ENCODE measurements at regions not wholly inside any gene's neighbourhood (a gene's known extent, or its start where the extent isn't known, plus 50 kb on each side); places are given as distances from the start of the nearest gene placed in this dataset.

DNA sequence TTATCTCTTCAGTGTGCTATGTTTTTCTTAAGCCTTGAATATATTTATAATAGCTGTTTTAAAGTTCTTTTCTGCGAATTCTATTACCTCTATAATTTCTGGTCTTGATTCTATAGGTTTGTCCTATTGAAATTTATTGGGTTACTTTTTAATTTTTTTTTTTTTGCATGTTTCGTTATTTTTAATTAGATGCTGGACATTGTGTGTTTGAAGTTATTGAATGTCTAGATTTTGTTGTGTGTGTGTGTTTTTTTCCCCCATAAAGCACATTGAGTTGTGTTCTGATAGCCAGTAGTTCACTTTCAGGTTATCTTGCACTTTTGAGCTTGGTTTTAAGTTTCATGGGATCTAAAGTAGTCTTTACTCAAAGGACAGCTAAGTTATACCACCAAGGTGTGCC lies 394.9 kb downstream of the RPS24 start:
- TF ChIP-seq CTCF (IDR thresholded peaks at IDR 0.05) (no peak), ZFX (IDR thresholded peaks at IDR 0.05; ENCODE audit: borderline replicate concordance) (no peak)
- H3K27ac ChIP-seq = no peak overlapping the region

DNA sequence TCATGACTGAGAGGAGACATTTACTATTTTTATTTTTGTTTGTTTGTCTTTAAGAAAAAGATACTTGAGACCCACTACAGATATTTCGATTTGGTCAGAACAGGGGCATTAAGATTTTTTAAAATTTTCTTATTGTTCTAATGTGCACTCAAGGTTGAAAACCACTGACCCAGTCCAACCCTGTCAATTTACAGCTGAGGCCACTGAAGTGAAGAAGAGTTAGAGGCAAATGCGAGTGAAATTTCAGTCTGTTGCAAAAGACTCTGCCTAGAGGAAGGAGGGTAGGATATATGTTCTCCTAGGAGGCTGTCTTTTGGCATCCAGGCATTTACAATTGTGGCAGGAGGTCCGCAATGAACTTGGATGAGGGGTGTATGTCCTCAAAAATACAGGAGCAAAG lies 396.3 kb downstream of the RPS24 start:
- H3K27ac ChIP-seq = no peak overlapping the region
- TF ChIP-seq CTCF (IDR thresholded peaks at IDR 0.05) (no peak), ZFX (IDR thresholded peaks at IDR 0.05; ENCODE audit: borderline replicate concordance) (no peak)

- no peak for TF ChIP-seq CTCF (IDR thresholded peaks at IDR 0.05)
- no peak for TF ChIP-seq ZFX (IDR thresholded peaks at IDR 0.05; ENCODE audit: borderline replicate concordance)
- H3K27ac ChIP-seq = no peak overlapping the region
Measured at GRCh38 chr10:78432583-78432982, 398.9 kb downstream of the RPS24 start.

DNA sequence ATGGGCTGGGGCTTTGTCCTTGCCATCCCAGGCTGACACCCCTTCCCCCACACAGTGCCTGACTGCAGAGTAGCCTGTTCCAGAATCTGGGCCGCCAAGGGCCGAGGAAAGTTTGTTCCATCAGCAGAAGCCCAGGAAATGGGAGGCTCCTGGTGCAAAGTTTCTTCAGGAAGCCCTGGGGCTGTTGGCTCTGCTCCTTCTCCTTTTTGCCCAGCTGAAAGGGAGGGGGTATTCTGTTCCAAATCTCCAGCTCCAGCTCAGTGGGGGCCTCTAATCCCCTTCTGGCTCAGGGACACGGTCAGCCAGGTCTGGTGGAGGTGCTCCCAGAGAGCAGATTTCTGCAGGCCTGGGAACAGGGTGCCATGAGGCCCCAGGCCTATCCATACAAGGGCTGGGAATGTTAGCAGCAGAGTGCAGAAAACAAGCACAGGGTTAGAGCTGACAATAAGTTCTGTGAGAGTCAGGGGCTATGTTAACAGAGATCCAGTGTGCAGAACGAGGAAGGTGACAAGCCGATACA lies 399.5 kb downstream of the RPS24 start:
- H3K27ac ChIP-seq = no peak overlapping the region
- no peak for TF ChIP-seq CTCF (IDR thresholded peaks at IDR 0.05)
- no peak for TF ChIP-seq ZFX (IDR thresholded peaks at IDR 0.05; ENCODE audit: borderline replicate concordance)

DNA sequence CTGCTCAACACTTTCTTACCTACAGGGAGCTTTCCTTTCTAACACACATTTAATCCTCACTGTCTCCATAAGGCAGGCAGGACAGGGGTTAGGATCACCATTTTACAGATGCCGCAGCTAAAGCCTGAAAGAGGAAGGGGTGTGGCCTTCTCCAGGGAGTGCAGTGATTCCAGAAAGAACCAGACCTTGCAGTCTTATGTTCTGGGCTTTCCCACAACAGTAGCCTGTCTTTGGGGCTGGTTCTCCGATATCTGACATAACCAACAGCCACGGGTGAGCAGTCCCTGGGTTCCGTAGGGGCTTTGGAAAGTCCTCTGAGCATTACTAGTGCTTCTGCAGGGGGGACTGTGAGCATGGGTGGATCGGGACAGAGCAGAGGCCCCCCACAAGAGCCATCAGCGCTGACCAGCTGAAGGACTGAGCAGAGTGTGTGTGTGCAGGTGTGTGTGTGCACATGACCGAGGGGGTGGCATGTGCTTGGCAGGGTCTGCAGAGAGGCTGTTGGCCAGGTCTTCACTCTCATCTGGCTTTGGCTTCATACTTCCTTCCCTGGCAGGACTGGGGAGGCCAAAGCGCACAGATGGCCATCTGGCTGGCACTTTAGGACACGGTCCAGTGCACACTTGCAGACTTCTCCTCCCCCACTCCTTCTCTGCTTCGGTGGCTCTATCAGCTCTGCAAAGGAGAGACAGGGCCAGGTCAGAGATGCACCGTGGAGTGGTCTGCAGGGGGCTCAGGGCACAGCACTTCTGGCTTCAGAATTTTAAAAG lies 400.3 kb downstream of the RPS24 start:
- no peak overlapping the region for H3K27ac ChIP-seq
- TF ChIP-seq CTCF (IDR thresholded peaks at IDR 0.05) (no peak), ZFX (IDR thresholded peaks at IDR 0.05; ENCODE audit: borderline replicate concordance) (no peak)

DNA sequence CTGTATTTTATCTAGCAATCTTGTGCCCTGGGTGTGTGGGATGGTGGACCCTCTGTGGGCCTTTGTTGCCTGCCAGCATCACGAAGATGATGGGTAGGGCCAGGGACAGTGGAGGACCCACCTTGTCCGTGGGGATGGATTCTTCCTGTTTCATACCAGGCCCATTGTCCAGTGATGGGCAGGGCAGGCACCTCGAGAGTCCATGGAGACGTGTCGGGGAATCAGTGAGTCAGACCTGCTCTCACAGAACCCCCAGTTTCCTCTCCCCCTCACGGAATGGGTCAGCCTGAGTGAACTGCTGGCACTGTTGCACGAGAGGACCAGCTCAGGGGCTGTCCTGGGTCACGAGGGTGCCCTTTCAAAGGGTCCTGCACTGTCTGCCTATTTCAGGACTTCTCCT lies 401.2 kb downstream of the RPS24 start:
- TF ChIP-seq CTCF (IDR thresholded peaks at IDR 0.05) (no peak), ZFX (IDR thresholded peaks at IDR 0.05; ENCODE audit: borderline replicate concordance) (no peak)
- no peak overlapping the region for H3K27ac ChIP-seq

- TF ChIP-seq CTCF (IDR thresholded peaks at IDR 0.05) (no peak), ZFX (IDR thresholded peaks at IDR 0.05; ENCODE audit: borderline replicate concordance) (no peak)
Measured at GRCh38 chr10:78435484-78436221, 402.0 kb downstream of the RPS24 start.

More at GRCh38 chr10:78435484-78436221, 402.0 kb downstream of the RPS24 start:
- H3K27ac ChIP-seq = no peak overlapping the region

All from 22Rv1 (cell line).